AG09319 (cell line): ENCODE measurements at regions not wholly inside any gene's neighbourhood (a gene's known extent, or its start where the extent isn't known, plus 50 kb on each side); places are given as distances from the start of the nearest gene placed in this dataset.

Experiments used
- DNase-seq: peaks from one replicate; pipeline ENCODE4 v3.0.0-alpha.2; 2010; ENCODE audit warnings: low read depth; ENCODE audit errors: extremely low read depth
- TF ChIP-seq, protein P1 (sequence below): IDR thresholded peaks from 2 replicates; pipeline ENCODE4 v1.5.1; 2011; ENCODE audit warnings: low read depth, mild to moderate bottlenecking, inconsistent platforms, low read length, moderate library complexity

DNA sequence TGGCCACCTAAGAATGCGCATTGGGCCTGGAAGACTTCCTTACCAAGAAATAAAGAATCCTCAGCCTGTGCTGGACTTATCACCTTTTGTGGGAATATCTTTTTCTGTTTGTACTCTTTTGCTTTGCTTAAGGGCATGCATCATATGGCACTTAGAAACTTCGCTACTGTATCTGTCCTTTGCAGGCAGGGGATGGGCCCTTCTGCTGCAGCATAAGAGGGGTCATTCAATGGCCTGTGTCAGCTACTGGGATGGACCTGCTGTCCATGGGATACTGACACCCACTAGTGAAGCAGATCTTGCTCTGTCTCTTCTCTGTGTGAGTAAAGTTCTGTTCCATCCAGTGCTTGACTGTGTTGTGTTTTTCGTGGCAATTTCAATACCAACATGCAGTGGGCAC lies 239.0 kb upstream of the JUN start:
- TF ChIP-seq, protein P1, sequence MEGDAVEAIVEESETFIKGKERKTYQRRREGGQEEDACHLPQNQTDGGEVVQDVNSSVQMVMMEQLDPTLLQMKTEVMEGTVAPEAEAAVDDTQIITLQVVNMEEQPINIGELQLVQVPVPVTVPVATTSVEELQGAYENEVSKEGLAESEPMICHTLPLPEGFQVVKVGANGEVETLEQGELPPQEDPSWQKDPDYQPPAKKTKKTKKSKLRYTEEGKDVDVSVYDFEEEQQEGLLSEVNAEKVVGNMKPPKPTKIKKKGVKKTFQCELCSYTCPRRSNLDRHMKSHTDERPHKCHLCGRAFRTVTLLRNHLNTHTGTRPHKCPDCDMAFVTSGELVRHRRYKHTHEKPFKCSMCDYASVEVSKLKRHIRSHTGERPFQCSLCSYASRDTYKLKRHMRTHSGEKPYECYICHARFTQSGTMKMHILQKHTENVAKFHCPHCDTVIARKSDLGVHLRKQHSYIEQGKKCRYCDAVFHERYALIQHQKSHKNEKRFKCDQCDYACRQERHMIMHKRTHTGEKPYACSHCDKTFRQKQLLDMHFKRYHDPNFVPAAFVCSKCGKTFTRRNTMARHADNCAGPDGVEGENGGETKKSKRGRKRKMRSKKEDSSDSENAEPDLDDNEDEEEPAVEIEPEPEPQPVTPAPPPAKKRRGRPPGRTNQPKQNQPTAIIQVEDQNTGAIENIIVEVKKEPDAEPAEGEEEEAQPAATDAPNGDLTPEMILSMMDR, result no peak
- DNase-seq, result no peak

DNA sequence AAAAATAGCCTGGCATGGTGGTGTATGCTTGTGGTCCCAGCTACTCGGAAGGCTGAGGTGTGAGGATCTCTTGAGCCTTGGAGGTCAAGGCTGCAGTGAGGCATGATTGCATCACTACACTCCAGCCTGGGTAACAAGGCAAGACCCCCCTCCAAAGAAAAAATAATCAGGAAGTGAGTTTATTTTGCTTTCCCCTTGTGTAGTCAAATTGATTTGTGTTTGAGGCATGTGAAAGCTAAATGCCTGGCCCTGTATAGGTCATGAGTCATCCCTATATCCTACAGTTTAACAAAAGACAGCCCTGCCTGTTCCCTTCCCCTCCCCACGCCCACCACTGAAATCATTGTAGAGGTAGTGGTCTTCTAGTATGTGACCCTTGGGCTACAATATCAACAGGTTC lies 241.4 kb upstream of the JUN start:
- TF ChIP-seq, protein P1, result no peak
- DNase-seq, result no peak

DNA sequence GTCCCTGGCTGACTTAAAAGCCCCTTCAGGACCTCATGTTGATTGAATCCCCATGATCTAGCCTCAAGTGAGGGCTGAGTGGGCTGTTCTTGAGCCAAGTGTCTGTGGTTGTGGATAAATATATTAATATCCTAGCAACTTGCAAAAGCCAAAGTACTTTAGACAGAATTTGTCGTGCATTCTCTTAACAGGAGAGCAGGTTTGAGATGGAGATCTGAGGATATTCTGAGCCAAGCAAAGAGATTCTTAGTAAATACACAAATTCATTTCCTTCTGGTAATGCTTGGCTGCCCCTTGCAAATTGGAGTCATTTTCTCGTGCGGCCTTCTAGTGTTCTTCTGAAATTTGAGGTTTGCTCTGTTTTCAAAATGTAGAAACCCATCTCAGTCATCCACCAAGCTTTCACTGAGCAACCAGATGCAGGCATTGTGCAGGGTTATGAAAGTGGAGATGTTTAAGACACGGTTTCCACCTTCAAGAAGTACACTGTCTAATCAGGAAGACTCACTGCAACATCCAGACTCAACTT lies 242.1 kb upstream of the JUN start:
- DNase-seq, result peak; percentile 15
- TF ChIP-seq, protein P1, result no peak

DNA sequence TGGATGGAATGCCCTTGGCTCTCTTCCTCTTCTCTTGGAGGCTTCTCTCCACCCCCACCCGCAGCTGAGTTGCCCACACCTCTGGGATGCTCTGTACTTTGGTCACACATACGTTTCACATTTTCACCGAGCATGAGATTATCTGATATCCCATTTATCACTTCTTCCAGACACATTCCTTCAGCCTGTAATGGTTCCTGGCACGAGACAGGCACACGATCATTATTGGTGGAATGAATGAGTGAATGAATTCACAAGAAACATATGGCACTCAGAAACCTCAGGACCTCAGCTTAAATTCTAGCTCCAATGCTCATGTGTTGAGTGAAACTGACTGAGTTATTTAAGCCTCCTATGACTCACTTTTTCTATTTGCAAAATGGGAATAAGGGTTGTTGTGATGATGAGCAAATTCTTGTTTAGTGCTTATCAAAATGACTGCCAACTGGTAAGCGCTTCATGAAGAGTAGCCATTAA lies 242.7 kb upstream of the JUN start:
- DNase-seq, result peak; percentile 24
- TF ChIP-seq, protein P1, result no peak

DNA sequence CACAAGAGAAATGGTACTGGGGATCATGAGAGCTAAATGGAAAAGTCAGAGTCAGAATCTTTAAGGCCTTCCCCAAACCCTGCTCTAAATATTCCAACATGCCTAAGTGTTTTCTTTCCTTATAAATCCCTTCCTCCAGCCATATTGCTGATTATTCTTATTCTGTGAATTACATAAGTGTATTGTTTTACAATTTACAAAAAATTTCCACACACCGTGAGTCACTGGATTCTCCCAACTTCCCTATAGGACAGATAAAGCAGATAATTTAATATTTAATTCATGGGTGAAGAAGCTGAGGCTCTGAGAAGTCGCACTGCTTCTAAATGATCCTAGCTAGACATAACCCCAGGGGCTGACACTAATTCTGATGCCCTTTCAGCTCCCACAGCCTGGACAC lies 243.3 kb upstream of the JUN start:
- TF ChIP-seq, protein P1, result no peak
- no peak for DNase-seq

DNA sequence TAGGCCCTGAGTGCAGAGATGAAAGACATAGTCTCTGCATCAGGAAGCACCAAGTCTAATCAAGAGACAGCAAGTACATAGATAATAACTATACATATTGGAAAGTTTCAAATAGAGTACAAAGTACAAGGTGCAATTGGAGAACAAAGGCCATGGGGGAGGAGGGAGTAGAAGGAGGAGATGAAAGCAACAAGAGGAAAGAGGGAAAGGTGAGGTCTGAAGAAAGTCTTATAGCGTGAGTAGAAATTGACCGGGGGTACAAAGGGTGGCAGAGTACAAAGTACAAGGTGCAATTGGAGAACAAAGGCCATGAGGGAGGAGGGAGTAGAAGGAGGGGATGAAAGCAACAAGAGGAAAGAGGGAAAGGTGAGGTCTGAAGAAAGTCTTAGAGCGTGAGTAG lies 244.2 kb upstream of the JUN start:
- TF ChIP-seq, protein P1, result no peak
- no peak for DNase-seq

DNA sequence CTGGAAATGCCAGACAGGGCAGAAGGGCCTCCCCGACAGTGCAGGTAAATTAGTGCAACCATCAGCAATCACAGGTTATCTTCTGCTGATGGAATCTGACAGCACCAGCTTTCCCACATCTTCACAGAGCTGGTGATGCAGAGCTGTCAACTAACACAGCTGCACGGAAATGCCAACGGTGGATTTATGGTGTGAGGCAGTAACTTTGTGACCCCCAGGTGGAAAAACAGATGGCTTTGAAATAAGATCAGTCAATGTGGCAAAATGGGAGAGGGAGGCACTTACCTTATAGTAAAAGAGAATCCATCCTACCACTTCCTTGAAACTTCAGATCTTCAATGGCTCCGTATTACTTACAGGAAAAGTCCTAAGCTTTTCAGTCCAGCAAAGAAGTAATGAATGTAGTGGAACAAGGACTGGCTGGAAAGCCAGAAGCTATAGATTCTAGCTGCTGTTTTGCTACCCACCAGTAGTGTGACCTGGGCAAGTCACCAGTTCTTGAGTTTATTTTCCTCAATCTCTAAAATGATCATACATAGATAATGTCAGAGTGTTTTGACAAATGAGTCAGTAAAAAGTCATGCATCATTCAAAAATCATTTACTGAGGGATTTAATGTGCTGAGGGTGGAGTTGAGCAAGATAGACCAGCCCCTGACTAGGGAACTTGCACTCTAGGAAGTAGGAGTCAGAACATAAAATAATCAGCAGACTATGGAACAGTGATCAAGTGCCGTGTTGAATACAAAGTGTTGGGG lies 245.7 kb upstream of the JUN start:
- DNase-seq, result no peak
- TF ChIP-seq, protein P1, result no peak
